ENCODE measurements at regions not wholly inside any gene's neighbourhood (a gene's known extent, or its start where the extent isn't known, plus 50 kb on each side); places are given as distances from the start of the nearest gene placed in this dataset.

DNA sequence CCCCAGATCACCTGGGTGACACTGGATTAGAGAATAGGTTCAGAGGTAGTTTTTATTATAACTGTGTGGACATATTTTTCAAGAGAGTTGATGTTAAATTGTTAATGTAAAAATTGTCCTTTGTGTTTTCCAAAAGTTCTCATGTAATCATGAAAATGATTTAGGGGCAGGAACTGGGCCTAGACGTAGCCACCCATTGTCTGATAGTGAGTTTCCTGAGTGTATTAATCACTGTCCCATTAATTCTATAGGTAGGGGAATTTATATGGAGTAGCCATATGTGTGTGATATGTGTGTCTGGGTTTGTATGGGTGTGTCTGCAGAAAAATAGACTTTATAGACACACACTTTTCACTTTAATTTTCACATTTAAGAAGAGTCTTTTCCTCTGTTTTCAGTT, 144.6 kb upstream of the RAI14 start (continued):
- no peak for TF ChIP-seq ZNF232 (CRISPR knock-in tag; IDR thresholded peaks at IDR 0.05)
- TF ChIP-seq IRF2 (CRISPR knock-in tag; IDR thresholded peaks at IDR 0.05; ENCODE audit: borderline replicate concordance, low read depth), result no peak

DNA sequence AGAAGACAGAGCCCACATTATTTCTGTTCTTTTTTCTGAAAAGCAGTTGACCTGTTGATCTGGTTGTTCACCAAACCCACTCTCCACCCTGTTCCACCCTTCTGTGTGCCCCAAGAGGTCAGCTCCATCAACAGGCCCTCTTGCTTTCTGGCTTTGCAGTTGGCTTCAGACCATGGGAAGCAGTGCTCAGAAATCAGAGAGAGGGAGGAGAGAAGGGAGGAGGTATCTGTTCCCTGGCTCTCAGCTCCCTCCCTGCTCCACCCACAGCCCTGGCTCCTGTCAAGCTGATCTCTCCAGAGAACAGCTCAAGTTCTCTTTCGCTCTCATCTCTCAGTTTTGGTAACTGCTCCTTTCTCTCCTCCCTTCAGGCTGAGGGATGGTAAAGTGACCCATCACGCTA, 144.2 kb upstream of the RAI14 start:
- H3K4me1 Mint-ChIP-seq, result peaks cover 27% of the 10 kb centered on the region
- no peak overlapping the region for H3K4me3 Mint-ChIP-seq
- no peaks in the 10 kb centered on the region for H3K36me3 Mint-ChIP-seq
- peak; percentile 83 for ATAC-seq
- no peaks in the 10 kb centered on the region for H3K27me3 Mint-ChIP-seq (ENCODE audit: low read depth)
- peak overlapping the region; percentile 6; the same call in 1 of the 2 replicates for H3K27ac Mint-ChIP-seq
- ChIA-PET POLR2A (interaction anchor here (0.6 kb wide), 1 partner anchor 87 kb away, joined by 3 read pairs; no protein-coding TSS in a partner anchor), CTCF (interaction anchor here (0.7 to 2.0 kb wide), 3 partner anchors 11 to 386 kb away, joined by 3 to 5 read pairs (median 4); no protein-coding TSS in a partner anchor)
- H3K9me3 Mint-ChIP-seq, result peaks cover 14% of the 10 kb centered on the region
- no peak for TF ChIP-seq CREB1 (CRISPR knock-in tag; IDR thresholded peaks at IDR 0.05)
- no peak for TF ChIP-seq SP1 (CRISPR knock-in tag; conservative IDR thresholded peaks at IDR 0.05)
- no peak for DNase-seq (ENCODE audit: low spot score)

DNA sequence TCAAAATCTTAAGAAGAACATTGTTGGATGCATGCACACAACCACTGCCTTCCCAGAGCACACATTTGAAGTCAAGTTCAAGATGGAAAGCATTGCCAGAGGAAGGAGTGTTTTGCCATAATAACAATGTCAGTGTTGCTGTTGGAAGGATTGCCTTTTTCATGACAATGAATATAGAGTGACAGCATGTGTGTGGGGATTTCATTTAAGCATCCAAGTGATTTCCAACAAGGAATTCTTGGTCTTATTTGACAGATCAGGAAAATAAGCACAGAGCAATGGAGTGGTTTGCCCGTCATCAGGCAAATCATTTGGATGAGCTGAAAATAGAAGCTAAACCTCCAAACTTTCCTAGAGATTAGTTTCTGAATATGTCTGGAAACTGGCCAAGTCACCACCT, 140.0 kb upstream of the RAI14 start:
- ATAC-seq (no peak), DNase-seq (ENCODE audit: low spot score) (no peak)
- ChIA-PET POLR2A (no interaction called here), CTCF (no interaction called here)
- TF ChIP-seq, protein P1, sequence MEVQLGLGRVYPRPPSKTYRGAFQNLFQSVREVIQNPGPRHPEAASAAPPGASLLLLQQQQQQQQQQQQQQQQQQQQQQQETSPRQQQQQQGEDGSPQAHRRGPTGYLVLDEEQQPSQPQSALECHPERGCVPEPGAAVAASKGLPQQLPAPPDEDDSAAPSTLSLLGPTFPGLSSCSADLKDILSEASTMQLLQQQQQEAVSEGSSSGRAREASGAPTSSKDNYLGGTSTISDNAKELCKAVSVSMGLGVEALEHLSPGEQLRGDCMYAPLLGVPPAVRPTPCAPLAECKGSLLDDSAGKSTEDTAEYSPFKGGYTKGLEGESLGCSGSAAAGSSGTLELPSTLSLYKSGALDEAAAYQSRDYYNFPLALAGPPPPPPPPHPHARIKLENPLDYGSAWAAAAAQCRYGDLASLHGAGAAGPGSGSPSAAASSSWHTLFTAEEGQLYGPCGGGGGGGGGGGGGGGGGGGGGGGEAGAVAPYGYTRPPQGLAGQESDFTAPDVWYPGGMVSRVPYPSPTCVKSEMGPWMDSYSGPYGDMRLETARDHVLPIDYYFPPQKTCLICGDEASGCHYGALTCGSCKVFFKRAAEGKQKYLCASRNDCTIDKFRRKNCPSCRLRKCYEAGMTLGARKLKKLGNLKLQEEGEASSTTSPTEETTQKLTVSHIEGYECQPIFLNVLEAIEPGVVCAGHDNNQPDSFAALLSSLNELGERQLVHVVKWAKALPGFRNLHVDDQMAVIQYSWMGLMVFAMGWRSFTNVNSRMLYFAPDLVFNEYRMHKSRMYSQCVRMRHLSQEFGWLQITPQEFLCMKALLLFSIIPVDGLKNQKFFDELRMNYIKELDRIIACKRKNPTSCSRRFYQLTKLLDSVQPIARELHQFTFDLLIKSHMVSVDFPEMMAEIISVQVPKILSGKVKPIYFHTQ (CRISPR knock-in tag; IDR thresholded peaks at IDR 0.05), result no peak
- Mint-ChIP-seq H3K4me1 (peaks cover 8% of the 10 kb centered on the region), H3K36me3 (no peaks in the 10 kb centered on the region), H3K27me3 (ENCODE audit: low read depth) (no peaks in the 10 kb centered on the region), H3K4me3 (no peak overlapping the region), H3K9me3 (peaks cover 4% of the 10 kb centered on the region; the same call in 1 of the 2 replicates), H3K27ac (no peak overlapping the region)

DNA sequence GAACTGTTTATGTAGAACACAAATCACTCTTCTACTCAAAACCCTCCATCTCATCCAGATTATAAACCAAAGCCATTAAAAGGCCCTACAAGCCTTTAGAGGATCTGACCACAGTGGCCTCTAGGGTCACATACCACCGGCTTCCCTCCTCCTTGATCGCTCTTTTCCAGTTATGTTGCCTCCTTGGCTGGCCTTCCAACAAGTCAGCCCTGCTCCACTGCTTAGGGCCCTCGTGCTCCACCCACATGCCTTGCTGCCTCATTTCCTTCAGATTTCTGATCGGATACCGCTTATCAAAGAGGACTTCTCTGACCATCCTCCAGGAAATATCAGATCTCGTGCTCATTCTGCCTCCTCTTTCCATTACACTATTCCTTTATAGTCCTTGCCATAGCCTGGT, 139.4 kb upstream of the RAI14 start:
- Mint-ChIP-seq H3K27me3 (ENCODE audit: low read depth) (no peaks in the 10 kb centered on the region), H3K9me3 (peaks cover 4% of the 10 kb centered on the region; the same call in 1 of the 2 replicates), H3K36me3 (no peaks in the 10 kb centered on the region), H3K27ac (no peak overlapping the region), H3K4me1 (peaks cover 10% of the 10 kb centered on the region), H3K4me3 (no peak overlapping the region)
- POLR2A ChIA-PET, result no interaction called here
- TF ChIP-seq, protein P2, sequence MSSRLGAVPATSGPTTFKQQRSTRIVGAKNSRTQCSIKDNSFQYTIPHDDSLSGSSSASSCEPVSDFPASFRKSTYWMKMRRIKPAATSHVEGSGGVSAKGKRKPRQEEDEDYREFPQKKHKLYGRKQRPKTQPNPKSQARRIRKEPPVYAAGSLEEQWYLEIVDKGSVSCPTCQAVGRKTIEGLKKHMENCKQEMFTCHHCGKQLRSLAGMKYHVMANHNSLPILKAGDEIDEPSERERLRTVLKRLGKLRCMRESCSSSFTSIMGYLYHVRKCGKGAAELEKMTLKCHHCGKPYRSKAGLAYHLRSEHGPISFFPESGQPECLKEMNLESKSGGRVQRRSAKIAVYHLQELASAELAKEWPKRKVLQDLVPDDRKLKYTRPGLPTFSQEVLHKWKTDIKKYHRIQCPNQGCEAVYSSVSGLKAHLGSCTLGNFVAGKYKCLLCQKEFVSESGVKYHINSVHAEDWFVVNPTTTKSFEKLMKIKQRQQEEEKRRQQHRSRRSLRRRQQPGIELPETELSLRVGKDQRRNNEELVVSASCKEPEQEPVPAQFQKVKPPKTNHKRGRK (CRISPR knock-in tag; IDR thresholded peaks at IDR 0.05; ENCODE audit: borderline replicate concordance), result no peak
- TF ChIP-seq, protein P3, sequence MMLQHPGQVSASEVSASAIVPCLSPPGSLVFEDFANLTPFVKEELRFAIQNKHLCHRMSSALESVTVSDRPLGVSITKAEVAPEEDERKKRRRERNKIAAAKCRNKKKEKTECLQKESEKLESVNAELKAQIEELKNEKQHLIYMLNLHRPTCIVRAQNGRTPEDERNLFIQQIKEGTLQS (CRISPR knock-in tag; conservative IDR thresholded peaks at IDR 0.05), result no peak
- TF ChIP-seq ZNF263 (CRISPR knock-in tag; IDR thresholded peaks at IDR 0.05; ENCODE audit: low read depth) (no peak), MYBL2 (CRISPR knock-in tag; IDR thresholded peaks at IDR 0.05) (no peak), RELA (CRISPR knock-in tag; IDR thresholded peaks at IDR 0.05; ENCODE audit: borderline replicate concordance) (no peak), PRRX2 (CRISPR knock-in tag; IDR thresholded peaks at IDR 0.05) (no peak), HMGA2 (CRISPR knock-in tag; IDR thresholded peaks at IDR 0.05) (no peak), NFATC4 (CRISPR knock-in tag; IDR thresholded peaks at IDR 0.05) (no peak), SMAD4 (CRISPR knock-in tag; IDR thresholded peaks at IDR 0.05) (no peak), ZNF423 (CRISPR knock-in tag; IDR thresholded peaks at IDR 0.05) (no peak), NFYB (CRISPR knock-in tag; conservative IDR thresholded peaks at IDR 0.05; ENCODE audit: low read depth) (no peak), FOXP1 (CRISPR knock-in tag; IDR thresholded peaks at IDR 0.05; ENCODE audit: borderline replicate concordance) (no peak)
- TF ChIP-seq, protein P1 (CRISPR knock-in tag; IDR thresholded peaks at IDR 0.05), result no peak
- TF ChIP-seq, protein P4, sequence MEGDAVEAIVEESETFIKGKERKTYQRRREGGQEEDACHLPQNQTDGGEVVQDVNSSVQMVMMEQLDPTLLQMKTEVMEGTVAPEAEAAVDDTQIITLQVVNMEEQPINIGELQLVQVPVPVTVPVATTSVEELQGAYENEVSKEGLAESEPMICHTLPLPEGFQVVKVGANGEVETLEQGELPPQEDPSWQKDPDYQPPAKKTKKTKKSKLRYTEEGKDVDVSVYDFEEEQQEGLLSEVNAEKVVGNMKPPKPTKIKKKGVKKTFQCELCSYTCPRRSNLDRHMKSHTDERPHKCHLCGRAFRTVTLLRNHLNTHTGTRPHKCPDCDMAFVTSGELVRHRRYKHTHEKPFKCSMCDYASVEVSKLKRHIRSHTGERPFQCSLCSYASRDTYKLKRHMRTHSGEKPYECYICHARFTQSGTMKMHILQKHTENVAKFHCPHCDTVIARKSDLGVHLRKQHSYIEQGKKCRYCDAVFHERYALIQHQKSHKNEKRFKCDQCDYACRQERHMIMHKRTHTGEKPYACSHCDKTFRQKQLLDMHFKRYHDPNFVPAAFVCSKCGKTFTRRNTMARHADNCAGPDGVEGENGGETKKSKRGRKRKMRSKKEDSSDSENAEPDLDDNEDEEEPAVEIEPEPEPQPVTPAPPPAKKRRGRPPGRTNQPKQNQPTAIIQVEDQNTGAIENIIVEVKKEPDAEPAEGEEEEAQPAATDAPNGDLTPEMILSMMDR (IDR thresholded peaks at IDR 0.05), result no peak
- TF ChIP-seq, protein P5, sequence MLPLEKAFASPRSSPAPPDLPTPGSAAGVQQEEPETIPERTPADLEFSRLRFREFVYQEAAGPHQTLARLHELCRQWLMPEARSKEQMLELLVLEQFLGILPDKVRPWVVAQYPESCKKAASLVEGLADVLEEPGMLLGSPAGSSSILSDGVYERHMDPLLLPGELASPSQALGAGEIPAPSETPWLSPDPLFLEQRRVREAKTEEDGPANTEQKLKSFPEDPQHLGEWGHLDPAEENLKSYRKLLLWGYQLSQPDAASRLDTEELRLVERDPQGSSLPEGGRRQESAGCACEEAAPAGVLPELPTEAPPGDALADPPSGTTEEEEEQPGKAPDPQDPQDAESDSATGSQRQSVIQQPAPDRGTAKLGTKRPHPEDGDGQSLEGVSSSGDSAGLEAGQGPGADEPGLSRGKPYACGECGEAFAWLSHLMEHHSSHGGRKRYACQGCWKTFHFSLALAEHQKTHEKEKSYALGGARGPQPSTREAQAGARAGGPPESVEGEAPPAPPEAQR (CRISPR knock-in tag; IDR thresholded peaks at IDR 0.05), result no peak
- TF ChIP-seq, protein P6, sequence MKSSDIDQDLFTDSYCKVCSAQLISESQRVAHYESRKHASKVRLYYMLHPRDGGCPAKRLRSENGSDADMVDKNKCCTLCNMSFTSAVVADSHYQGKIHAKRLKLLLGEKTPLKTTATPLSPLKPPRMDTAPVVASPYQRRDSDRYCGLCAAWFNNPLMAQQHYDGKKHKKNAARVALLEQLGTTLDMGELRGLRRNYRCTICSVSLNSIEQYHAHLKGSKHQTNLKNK (CRISPR knock-in tag; IDR thresholded peaks at IDR 0.05), result no peak
- CTCF ChIA-PET, result no interaction called here
- ATAC-seq (no peak), DNase-seq (ENCODE audit: low spot score) (no peak)
